ENCODE measurements at regions not wholly inside any gene's neighbourhood (a gene's known extent, or its start where the extent isn't known, plus 50 kb on each side); places are given as distances from the start of the nearest gene placed in this dataset.

DNA sequence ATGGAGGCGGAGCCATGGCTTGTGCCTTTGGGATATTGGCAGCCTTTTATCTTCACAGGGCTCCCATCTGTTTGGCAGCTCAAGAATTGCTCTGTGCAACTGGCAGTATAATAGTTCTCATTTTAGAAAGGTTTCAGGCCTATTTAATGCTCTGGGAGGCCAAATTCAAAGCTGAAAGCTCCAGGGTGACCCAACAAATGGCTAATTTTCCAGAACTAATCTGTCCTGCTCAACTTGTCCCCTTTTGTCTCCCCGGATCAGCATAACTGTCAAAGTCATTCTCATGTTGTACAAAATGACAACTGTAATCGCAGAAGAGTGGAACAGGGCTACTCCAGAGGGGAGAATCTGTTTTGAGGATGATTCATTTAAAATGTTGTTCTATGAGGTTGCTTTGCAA, 52.6 kb upstream of the CXCL14 start:
- Histone ChIP-seq H3K4me2 (ENCODE audit: insufficient read depth in 1 of 2, low read depth in 2 of 2, low read length in 2 of 2) (no peak overlapping the region), H3K18ac (ENCODE audit: extremely low read depth, low read length) (no peak overlapping the region), H3K36me3 (ENCODE audit: control insufficient read depth in 2 of 4, insufficient read depth in 4 of 4, low read length in 3 of 4) (no peaks in the 10 kb centered on the region), H4K20me1 (replicated peaks in 1 of 2; ENCODE audit: control insufficient read depth in 1 of 2, insufficient read depth in 2 of 2, low read length in 2 of 2) (no peaks in the 10 kb centered on the region), H3K79me2 (ENCODE audit: control insufficient read depth in 1 of 2, insufficient read depth in 2 of 2, low read length in 2 of 2) (no peaks in the 10 kb centered on the region), H4K8ac (ENCODE audit: extremely low read depth, insufficient read depth, low read length) (no peak overlapping the region), H2BK12ac (ENCODE audit: low read depth, low read length) (no peak overlapping the region), H2BK20ac (ENCODE audit: low read length) (no peak overlapping the region), H3K4ac (replicated peaks; ENCODE audit: insufficient read length, low read depth, low read length) (no peak overlapping the region), H2BK5ac (ENCODE audit: low read depth, low read length) (no peak overlapping the region), H3K27me3 (replicated peaks in 1 of 4; ENCODE audit: control insufficient read depth in 3 of 4, extremely low read depth in 1 of 4, insufficient read depth in 3 of 4, low read length in 3 of 4) (no peaks in the 10 kb centered on the region), H3K9me3 (ENCODE audit: insufficient read depth in 2 of 2, low read depth in 1 of 2, low read length in 1 of 2) (no peaks in the 10 kb centered on the region), H3K23me2 (ENCODE audit: low read depth, low read length) (no peaks in the 10 kb centered on the region), H2BK15ac (ENCODE audit: low read length) (no peak overlapping the region), H3K14ac (ENCODE audit: insufficient read length) (no peak overlapping the region), H3K23ac (ENCODE audit: insufficient read length) (no peak overlapping the region), H3K9ac (replicated peaks in 1 of 4; ENCODE audit: extremely low read depth in 1 of 4, low read depth in 3 of 4, low read length in 3 of 4) (no peak overlapping the region), H3K27ac (ENCODE audit: low read depth, low read length) (no peak overlapping the region), H2BK120ac (replicated peaks; ENCODE audit: low read depth, low read length) (no peak overlapping the region), H3K79me1 (ENCODE audit: low read depth, low read length) (no peaks in the 10 kb centered on the region), H4K91ac (replicated peaks; ENCODE audit: insufficient read length, low read length) (no peak overlapping the region), H3K4me3 (ENCODE audit: extremely low read depth in 1 of 4, insufficient read depth in 2 of 4, low read depth in 3 of 4, low read length in 4 of 4) (no peak overlapping the region), H4K5ac (ENCODE audit: insufficient read length, low read depth, low read length) (no peak overlapping the region), H2AK5ac (ENCODE audit: low read depth, low read length) (no peak overlapping the region), H3K4me1 (replicated peaks in 1 of 4; ENCODE audit: control insufficient read depth in 3 of 4, insufficient read depth in 4 of 4, low read length in 3 of 4) (peaks cover 0 to 2% (median 0%) of the 10 kb centered on the region in 4 experiments; a peak in 1 of 7 replicates), H3K56ac (replicated peaks; ENCODE audit: insufficient read length, low read depth, low read length) (no peak overlapping the region), H2AFZ (ENCODE audit: low read length) (no peak overlapping the region)
- FAIRE-seq (no peak), DNase-seq (ENCODE audit: low read depth in 1 of 2, low spot score in 2 of 2) (no peak)
- WGBS, 2 experiments (ENCODE audit: extremely low coverage in 1 of 2, insufficient coverage in 1 of 2, insufficient read length in 1 of 2, insufficient replicate concordance in 2 of 2, low coverage in 1 of 2, low lambda C conversion rate in 2 of 2, missing lambda C conversion rate in 1 of 2): 84% methylated on average over 3 of the region's 3 CpGs; no CpG with 5 or more reads in 1 of the 2 experiments
- POLR2A ChIA-PET (ENCODE audit: partially characterized antibody): no interaction called here
- CTCF ChIA-PET (ENCODE audit: partially characterized antibody): no interaction called here
- TF ChIP-seq KDM4A (IDR thresholded peaks at IDR 0.05; ENCODE audit: low read depth, low read length, severe bottlenecking) (no peak), JUN (IDR thresholded peaks at IDR 0.05; ENCODE audit: low read depth, low read length) (no peak), GABPA (IDR thresholded peaks at IDR 0.05; ENCODE audit: borderline replicate concordance, insufficient read depth, low read length) (no peak), SRF (IDR thresholded peaks at IDR 0.05; ENCODE audit: low read depth, low read length) (no peak), BCL11A (IDR thresholded peaks at IDR 0.05; ENCODE audit: low read depth in 2 of 2, low read length in 2 of 2) (no peak), HDAC6 (IDR thresholded peaks at IDR 0.05; ENCODE audit: low read depth, low read length) (no peak), HDAC2 (IDR thresholded peaks at IDR 0.05; ENCODE audit: borderline replicate concordance in 1 of 2, low read depth in 2 of 2, low read length in 2 of 2) (no peak), BACH1 (IDR thresholded peaks at IDR 0.05; ENCODE audit: low read length) (no peak), NRF1 (IDR thresholded peaks at IDR 0.05; ENCODE audit: low read depth, low read length) (no peak), BRCA1 (IDR thresholded peaks at IDR 0.05; ENCODE audit: low read depth, low read length) (no peak), SAP30 (IDR thresholded peaks at IDR 0.05; ENCODE audit: insufficient read depth, insufficient replicate concordance, low read length) (no peak)
- TF ChIP-seq, protein P1, sequence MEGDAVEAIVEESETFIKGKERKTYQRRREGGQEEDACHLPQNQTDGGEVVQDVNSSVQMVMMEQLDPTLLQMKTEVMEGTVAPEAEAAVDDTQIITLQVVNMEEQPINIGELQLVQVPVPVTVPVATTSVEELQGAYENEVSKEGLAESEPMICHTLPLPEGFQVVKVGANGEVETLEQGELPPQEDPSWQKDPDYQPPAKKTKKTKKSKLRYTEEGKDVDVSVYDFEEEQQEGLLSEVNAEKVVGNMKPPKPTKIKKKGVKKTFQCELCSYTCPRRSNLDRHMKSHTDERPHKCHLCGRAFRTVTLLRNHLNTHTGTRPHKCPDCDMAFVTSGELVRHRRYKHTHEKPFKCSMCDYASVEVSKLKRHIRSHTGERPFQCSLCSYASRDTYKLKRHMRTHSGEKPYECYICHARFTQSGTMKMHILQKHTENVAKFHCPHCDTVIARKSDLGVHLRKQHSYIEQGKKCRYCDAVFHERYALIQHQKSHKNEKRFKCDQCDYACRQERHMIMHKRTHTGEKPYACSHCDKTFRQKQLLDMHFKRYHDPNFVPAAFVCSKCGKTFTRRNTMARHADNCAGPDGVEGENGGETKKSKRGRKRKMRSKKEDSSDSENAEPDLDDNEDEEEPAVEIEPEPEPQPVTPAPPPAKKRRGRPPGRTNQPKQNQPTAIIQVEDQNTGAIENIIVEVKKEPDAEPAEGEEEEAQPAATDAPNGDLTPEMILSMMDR (IDR thresholded peaks at IDR 0.05; ENCODE audit: control extremely low read depth in 1 of 3, insufficient read depth in 1 of 3, low read depth in 1 of 3, low read length in 3 of 3): no peak

All from H1 (cell line).